ENCODE measurements at regions not wholly inside any gene's neighbourhood (a gene's known extent, or its start where the extent isn't known, plus 50 kb on each side); places are given as distances from the start of the nearest gene placed in this dataset.

DNA sequence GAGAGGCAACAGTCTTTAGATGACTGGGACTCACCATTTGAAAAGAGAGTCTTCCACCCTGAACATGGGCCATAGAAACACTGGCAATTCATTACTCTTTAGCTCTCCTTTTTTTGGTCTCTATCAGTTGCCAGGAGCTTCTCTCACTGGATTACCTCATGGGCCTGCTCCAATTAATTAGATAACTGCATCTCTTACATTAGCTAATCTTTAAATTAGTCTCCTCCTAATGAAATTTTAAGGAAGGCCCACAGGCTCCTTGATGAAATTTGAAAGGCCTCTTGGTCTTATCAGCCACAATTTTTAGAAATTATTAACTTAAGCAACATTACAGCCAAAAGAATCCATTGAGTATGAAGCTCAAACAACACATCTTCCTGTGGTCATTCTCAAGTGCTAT, 184.4 kb downstream of the UNC5CL start:
- no peak overlapping the region for H3K27ac ChIP-seq (ENCODE audit: low read depth, low read length)
- no peak for DNase-seq
- H3K36me3 Mint-ChIP-seq: peaks cover 0 to 3% (median 0%) of the 10 kb centered on the region in 5 donors
- CTCF ChIA-PET: no interaction called here
- H3K4me3 ChIP-seq (ENCODE audit: low read length): no peak overlapping the region
- peaks cover 0 to 7% (median 0%) of the 10 kb centered on the region in 11 donors for H3K9me3 Mint-ChIP-seq
- POLR2A ChIA-PET: no interaction called here
- H3K36me3 ChIP-seq (ENCODE audit: control insufficient read depth in 2 of 3, insufficient read depth in 3 of 3, low read length in 3 of 3): no peaks in the 10 kb centered on the region
- H3K4me1 ChIP-seq (ENCODE audit: control insufficient read depth in 2 of 2, insufficient read depth in 2 of 2, low read length in 2 of 2): no peaks in the 10 kb centered on the region
- intact Hi-C loops (cut with micrococcal nuclease): no loop called here
- ATAC-seq: no peak
- H3K27me3 Mint-ChIP-seq: peaks cover 0 to 10% (median 6%) of the 10 kb centered on the region in 5 donors
- no peak overlapping the region for H3K4me3 Mint-ChIP-seq
- H3K27ac Mint-ChIP-seq: no peak overlapping the region
- no peaks in the 10 kb centered on the region for H3K27me3 ChIP-seq (ENCODE audit: control insufficient read depth in 2 of 2, insufficient read depth in 2 of 2, low read length in 2 of 2)
- H3K9me3 ChIP-seq (ENCODE audit: control insufficient read depth in 2 of 3, low read length in 3 of 3): no peaks in the 10 kb centered on the region
- peaks cover 0 to 12% (median 4%) of the 10 kb centered on the region in 7 donors for H3K4me1 Mint-ChIP-seq

DNA sequence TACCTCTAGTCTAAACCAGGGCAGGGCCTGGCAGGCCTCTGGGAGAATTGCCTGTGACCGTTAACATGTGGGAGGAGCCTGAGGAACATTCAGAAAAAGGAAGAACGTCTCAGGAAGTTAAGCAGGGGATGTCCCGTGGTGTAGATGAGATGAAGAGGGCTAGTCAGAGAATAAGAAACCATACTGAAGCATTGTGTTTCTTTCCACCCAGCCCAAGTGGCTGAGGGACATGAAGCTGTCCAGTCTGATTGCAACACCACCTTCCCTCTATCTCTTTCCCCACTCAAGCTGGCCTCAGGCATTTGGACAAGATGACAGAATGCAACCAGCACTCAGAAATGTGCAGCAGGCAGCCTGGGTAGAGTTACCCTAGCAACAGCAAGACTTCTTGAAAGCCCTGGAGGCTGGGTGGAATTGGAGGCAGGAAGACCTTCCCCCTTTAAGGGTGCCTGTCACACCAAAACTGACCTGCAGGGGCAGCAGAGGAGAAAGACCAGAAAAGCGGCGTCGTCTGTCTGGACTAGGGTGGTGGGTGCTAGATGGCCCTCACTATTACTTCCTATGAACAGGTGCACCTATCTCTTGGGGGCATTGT, 186.1 kb downstream of the UNC5CL start:
- no peaks in the 10 kb centered on the region for H3K27me3 ChIP-seq (ENCODE audit: control insufficient read depth in 2 of 2, insufficient read depth in 2 of 2, low read length in 2 of 2)
- no peaks in the 10 kb centered on the region for H3K4me1 ChIP-seq (ENCODE audit: control insufficient read depth in 2 of 2, insufficient read depth in 2 of 2, low read length in 2 of 2)
- H3K27me3 Mint-ChIP-seq: peaks cover 0 to 9% (median 2%) of the 10 kb centered on the region in 5 donors
- H3K36me3 Mint-ChIP-seq: peaks cover 0 to 3% (median 0%) of the 10 kb centered on the region in 5 donors
- ATAC-seq (peak; percentile 37), DNase-seq (no peak)
- H3K4me3 Mint-ChIP-seq: no peak overlapping the region
- H3K27ac Mint-ChIP-seq: no peak overlapping the region
- H3K4me3 ChIP-seq (ENCODE audit: low read length): no peak overlapping the region
- no peaks in the 10 kb centered on the region for H3K36me3 ChIP-seq (ENCODE audit: control insufficient read depth in 2 of 3, insufficient read depth in 3 of 3, low read length in 3 of 3)
- H3K9me3 ChIP-seq (ENCODE audit: control insufficient read depth in 2 of 3, low read length in 3 of 3): no peaks in the 10 kb centered on the region
- intact Hi-C loops (cut with micrococcal nuclease): no loop called here
- H3K27ac ChIP-seq (ENCODE audit: low read depth, low read length): no peak overlapping the region
- peaks cover 0 to 3% (median 0%) of the 10 kb centered on the region in 11 donors for H3K9me3 Mint-ChIP-seq
- POLR2A ChIA-PET: no interaction called here
- H3K4me1 Mint-ChIP-seq: peaks cover 0 to 12% (median 4%) of the 10 kb centered on the region in 7 donors
- CTCF ChIA-PET: no interaction called here

DNA sequence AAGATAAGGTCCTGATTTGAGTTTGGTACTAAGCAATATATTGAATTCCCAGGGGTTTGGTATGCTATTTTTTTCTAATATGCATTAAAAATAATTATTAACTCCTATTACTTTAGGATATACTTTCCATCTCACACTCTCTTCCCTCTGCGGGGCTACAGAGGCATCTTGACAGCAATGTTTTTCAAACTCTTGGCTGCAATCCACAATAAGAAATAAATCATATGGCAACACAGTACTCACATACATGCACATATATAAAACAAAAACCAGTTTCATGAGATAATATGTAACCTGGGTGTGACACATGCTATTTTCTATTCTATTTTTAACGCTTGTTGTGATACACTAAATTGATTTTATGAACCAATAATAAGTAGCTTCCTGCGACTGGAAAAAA, 189.5 kb downstream of the UNC5CL start:
- Histone ChIP-seq H3K27me3 (ENCODE audit: control insufficient read depth in 2 of 2, insufficient read depth in 2 of 2, low read length in 2 of 2) (no peaks in the 10 kb centered on the region), H3K4me1 (ENCODE audit: control insufficient read depth in 2 of 2, insufficient read depth in 2 of 2, low read length in 2 of 2) (no peaks in the 10 kb centered on the region), H3K4me3 (ENCODE audit: low read length) (no peak overlapping the region), H3K27ac (ENCODE audit: low read depth, low read length) (no peak overlapping the region), H3K9me3 (ENCODE audit: control insufficient read depth in 2 of 3, low read length in 3 of 3) (no peaks in the 10 kb centered on the region), H3K36me3 (ENCODE audit: control insufficient read depth in 2 of 3, insufficient read depth in 3 of 3, low read length in 3 of 3) (no peaks in the 10 kb centered on the region)
- Mint-ChIP-seq H3K27ac (no peak overlapping the region), H3K27me3 (peaks cover 0 to 19% (median 10%) of the 10 kb centered on the region in 5 donors), H3K4me1 (peaks cover 0 to 12% (median 4%) of the 10 kb centered on the region in 7 donors), H3K9me3 (peaks cover 0 to 3% (median 0%) of the 10 kb centered on the region in 11 donors), H3K36me3 (peaks cover 0 to 3% (median 0%) of the 10 kb centered on the region in 5 donors), H3K4me3 (no peak overlapping the region)
- intact Hi-C loops (cut with micrococcal nuclease): loop anchor here (5.0 to 10.0 kb wide), 3 partner anchors 865 to 1502 kb away; no protein-coding TSS in a partner anchor
- CTCF ChIA-PET: no interaction called here
- DNase-seq (no peak), ATAC-seq (no peak)
- POLR2A ChIA-PET: no interaction called here

DNA sequence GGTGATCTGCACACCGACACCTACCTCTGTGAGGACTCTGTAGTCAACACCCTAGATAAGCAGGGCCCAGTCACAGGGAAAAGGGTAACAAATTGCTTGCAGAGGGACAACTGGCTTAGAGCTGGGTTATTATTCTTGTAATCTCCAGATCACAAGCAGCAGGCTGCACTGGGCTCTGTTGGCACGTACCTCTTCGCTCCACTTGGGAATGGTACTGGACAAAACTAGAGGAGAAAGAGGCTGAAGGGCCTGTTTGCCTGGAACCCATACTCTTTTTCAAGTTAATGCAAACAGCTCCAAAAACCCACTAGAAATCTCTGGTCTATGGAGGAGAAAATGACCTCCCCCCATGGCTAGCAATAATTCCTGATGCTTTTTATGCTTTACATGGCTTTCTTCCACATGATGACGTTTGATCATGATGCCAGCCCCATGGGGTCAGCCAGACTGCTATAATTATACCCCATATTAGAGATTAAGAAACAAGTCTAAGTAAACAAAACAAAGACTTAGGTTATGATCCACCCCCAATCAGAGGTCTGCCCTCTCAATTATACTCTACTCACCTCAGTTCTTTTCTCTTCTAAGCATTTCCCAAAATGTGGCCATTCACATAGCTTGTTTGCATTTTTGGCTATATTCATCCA, 190.0 kb downstream of the UNC5CL start:
- H3K27me3 ChIP-seq (ENCODE audit: control insufficient read depth in 2 of 2, insufficient read depth in 2 of 2, low read length in 2 of 2): no peaks in the 10 kb centered on the region
- no peaks in the 10 kb centered on the region for H3K9me3 ChIP-seq (ENCODE audit: control insufficient read depth in 2 of 3, low read length in 3 of 3)
- DNase-seq: no peak
- no peak for ATAC-seq
- peaks cover 0 to 12% (median 4%) of the 10 kb centered on the region in 7 donors for H3K4me1 Mint-ChIP-seq
- no peak overlapping the region for H3K4me3 ChIP-seq (ENCODE audit: low read length)
- no peak overlapping the region for H3K27ac Mint-ChIP-seq
- H3K27me3 Mint-ChIP-seq: peaks cover 0 to 25% (median 13%) of the 10 kb centered on the region in 5 donors
- ChIA-PET CTCF (no interaction called here), POLR2A (no interaction called here)
- peaks cover 0 to 3% (median 0%) of the 10 kb centered on the region in 11 donors for H3K9me3 Mint-ChIP-seq
- intact Hi-C loops (cut with micrococcal nuclease): loop anchor here (5.0 to 10.0 kb wide), 3 partner anchors 864 to 1502 kb away; no protein-coding TSS in a partner anchor
- H3K4me1 ChIP-seq (ENCODE audit: control insufficient read depth in 2 of 2, insufficient read depth in 2 of 2, low read length in 2 of 2): no peaks in the 10 kb centered on the region
- H3K36me3 Mint-ChIP-seq: peaks cover 0 to 3% (median 0%) of the 10 kb centered on the region in 5 donors
- no peaks in the 10 kb centered on the region for H3K36me3 ChIP-seq (ENCODE audit: control insufficient read depth in 2 of 3, insufficient read depth in 3 of 3, low read length in 3 of 3)
- no peak overlapping the region for H3K4me3 Mint-ChIP-seq
- H3K27ac ChIP-seq (ENCODE audit: low read depth, low read length): no peak overlapping the region

DNA sequence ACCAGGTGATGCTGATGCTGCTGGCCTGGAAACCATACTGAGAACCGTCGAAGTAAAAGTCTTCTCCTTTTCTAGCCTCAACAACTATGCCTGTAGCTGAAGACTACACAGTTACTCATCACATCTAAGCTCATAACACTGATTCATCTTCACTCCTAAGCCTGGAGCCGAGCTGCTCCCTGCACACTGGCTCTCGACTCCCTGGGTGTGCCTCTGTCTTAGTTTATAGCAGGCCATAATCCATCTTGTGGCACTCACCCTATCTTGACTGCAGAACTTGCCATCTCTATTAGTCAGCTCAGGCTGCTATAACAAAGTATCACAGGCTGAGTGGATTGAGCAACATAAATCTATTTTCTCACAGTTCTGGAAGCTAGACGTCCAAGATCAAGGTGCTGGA, 191.0 kb downstream of the UNC5CL start:
- ATAC-seq: no peak
- intact Hi-C loops (cut with micrococcal nuclease): loop anchor here (5.0 to 10.0 kb wide), 3 partner anchors 863 to 1501 kb away; no protein-coding TSS in a partner anchor
- H3K27me3 ChIP-seq (ENCODE audit: control insufficient read depth in 2 of 2, insufficient read depth in 2 of 2, low read length in 2 of 2): no peaks in the 10 kb centered on the region
- CTCF ChIA-PET: no interaction called here
- no peak for DNase-seq
- H3K4me1 ChIP-seq (ENCODE audit: control insufficient read depth in 2 of 2, insufficient read depth in 2 of 2, low read length in 2 of 2): no peaks in the 10 kb centered on the region
- Mint-ChIP-seq H3K4me3 (no peak overlapping the region), H3K27ac (no peak overlapping the region), H3K27me3 (peaks cover 9 to 30% (median 22%) of the 10 kb centered on the region in 5 donors), H3K4me1 (peaks cover 0 to 9% (median 4%) of the 10 kb centered on the region in 7 donors), H3K36me3 (no peaks in the 10 kb centered on the region), H3K9me3 (peaks cover 0 to 2% (median 0%) of the 10 kb centered on the region in 11 donors)
- H3K9me3 ChIP-seq (ENCODE audit: control insufficient read depth in 2 of 3, low read length in 3 of 3): no peaks in the 10 kb centered on the region
- POLR2A ChIA-PET: no interaction called here
- H3K36me3 ChIP-seq (ENCODE audit: control insufficient read depth in 2 of 3, insufficient read depth in 3 of 3, low read length in 3 of 3): no peaks in the 10 kb centered on the region
- H3K27ac ChIP-seq (ENCODE audit: low read depth, low read length): no peak overlapping the region
- no peak overlapping the region for H3K4me3 ChIP-seq (ENCODE audit: low read length)

DNA sequence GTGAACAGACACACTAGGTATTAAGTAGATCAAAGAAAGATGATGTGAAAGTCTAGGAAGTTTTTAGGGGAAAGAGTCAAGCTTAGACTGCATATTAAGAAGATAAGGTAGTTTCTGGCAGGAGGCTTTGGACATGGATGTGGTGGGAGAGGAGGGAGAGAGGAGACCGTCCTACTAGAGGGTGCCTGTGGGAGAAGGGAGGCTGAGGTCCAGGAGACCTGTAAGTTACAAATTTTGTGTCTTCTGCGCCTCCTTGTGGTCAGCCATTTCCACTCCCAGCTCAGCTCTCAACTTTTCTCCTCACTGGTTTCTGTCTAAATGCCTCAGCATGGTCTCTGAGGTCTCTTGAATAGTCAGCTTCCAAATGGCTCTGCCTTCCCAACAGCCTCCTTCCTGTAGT, 193.5 kb downstream of the UNC5CL start:
- Histone ChIP-seq H3K36me3 (ENCODE audit: control insufficient read depth in 2 of 3, insufficient read depth in 3 of 3, low read length in 3 of 3) (no peaks in the 10 kb centered on the region), H3K4me1 (ENCODE audit: control insufficient read depth in 2 of 2, insufficient read depth in 2 of 2, low read length in 2 of 2) (no peaks in the 10 kb centered on the region), H3K9me3 (ENCODE audit: control insufficient read depth in 2 of 3, low read length in 3 of 3) (no peaks in the 10 kb centered on the region), H3K4me3 (ENCODE audit: low read length) (no peak overlapping the region), H3K27ac (ENCODE audit: low read depth, low read length) (no peak overlapping the region), H3K27me3 (ENCODE audit: control insufficient read depth in 2 of 2, insufficient read depth in 2 of 2, low read length in 2 of 2) (no peaks in the 10 kb centered on the region)
- intact Hi-C loops (cut with micrococcal nuclease): loop anchor here (1.0 to 10.0 kb wide), 4 partner anchors 517 to 1498 kb away; no protein-coding TSS in a partner anchor
- Mint-ChIP-seq H3K36me3 (no peaks in the 10 kb centered on the region), H3K4me1 (peaks cover 0 to 4% (median 0%) of the 10 kb centered on the region in 7 donors), H3K27me3 (peaks cover 11 to 45% (median 28%) of the 10 kb centered on the region in 5 donors), H3K4me3 (no peak overlapping the region), H3K9me3 (no peaks in the 10 kb centered on the region), H3K27ac (no peak overlapping the region)
- DNase-seq (peak in 4 of 9 donors; percentile 6 to 23 (median 16)), ATAC-seq (no peak)
- ChIA-PET CTCF (interaction anchor here (0.6 kb wide), 1 partner anchor 1514 kb away, joined by 4 read pairs; no protein-coding TSS in a partner anchor), POLR2A (no interaction called here)

Data from naive thymus-derived CD4-positive, alpha-beta T cell (primary cell).